ENCODE measurements at regions not wholly inside any gene's neighbourhood (a gene's known extent, or its start where the extent isn't known, plus 50 kb on each side); places are given as distances from the start of the nearest gene placed in this dataset.

GRCh38 chr2:101617796-101618195 is 79.7 kb upstream of the MAP4K4 start:
- Histone ChIP-seq H3K4me1 (ENCODE audit: control insufficient read depth, insufficient read depth, low read length) (no peaks in the 10 kb centered on the region), H3K4me3 (ENCODE audit: low read depth in 2 of 2, low read length in 2 of 2) (no peak overlapping the region), H3K36me3 (ENCODE audit: control insufficient read depth, insufficient read depth, low read length) (no peaks in the 10 kb centered on the region), H3K27me3 (ENCODE audit: control insufficient read depth, insufficient read depth, low read length) (no peaks in the 10 kb centered on the region), H3K9me3 (ENCODE audit: control insufficient read depth, insufficient read depth, low read depth, low read length) (no peaks in the 10 kb centered on the region), H3K27ac (ENCODE audit: low read length) (no peak overlapping the region)
- ChIA-PET CTCF (no interaction called here), POLR2A (no interaction called here)
- no peak for TF ChIP-seq POLR2AphosphoS5 (IDR thresholded peaks at IDR 0.05; ENCODE audit: low read depth, low read length)
- no peak for TF ChIP-seq TCF7L2 (IDR thresholded peaks at IDR 0.05; ENCODE audit: low read depth, low read length)
- BruUV-seq (replicated peaks) = no TSS peak
- ATAC-seq (no peak), DNase-seq (ENCODE audit: low read depth, low spot score) (no peak)
- in situ Hi-C loops (cut with HindIII; ENCODE audit: low pct_unique_long_range_greater_than_20kb, low sequenced_read_pairs) = no loop called here
- intact Hi-C loops (cut with micrococcal nuclease; ENCODE audit: unreplicated experiment) = no loop called here

GRCh38 chr2:101617188-101617587 is 80.3 kb upstream of the MAP4K4 start:
- ATAC-seq (no peak), DNase-seq (ENCODE audit: low read depth, low spot score) (no peak)
- H3K27me3 ChIP-seq (ENCODE audit: control insufficient read depth, insufficient read depth, low read length) = no peaks in the 10 kb centered on the region
- ChIA-PET CTCF (no interaction called here), POLR2A (no interaction called here)
- H3K9me3 ChIP-seq (ENCODE audit: control insufficient read depth, insufficient read depth, low read depth, low read length) = no peaks in the 10 kb centered on the region
- H3K4me1 ChIP-seq (ENCODE audit: control insufficient read depth, insufficient read depth, low read length) = no peaks in the 10 kb centered on the region
- H3K4me3 ChIP-seq (ENCODE audit: low read depth in 2 of 2, low read length in 2 of 2) = no peak overlapping the region
- no peaks in the 10 kb centered on the region for H3K36me3 ChIP-seq (ENCODE audit: control insufficient read depth, insufficient read depth, low read length)
- in situ Hi-C loops (cut with HindIII; ENCODE audit: low pct_unique_long_range_greater_than_20kb, low sequenced_read_pairs) (no loop called here), intact Hi-C loops (cut with micrococcal nuclease; ENCODE audit: unreplicated experiment) (no loop called here)
- no TSS peak for BruUV-seq (replicated peaks)
- no peak overlapping the region for H3K27ac ChIP-seq (ENCODE audit: low read length)
- TF ChIP-seq SIN3A (IDR thresholded peaks at IDR 0.05; ENCODE audit: borderline replicate concordance, insufficient read depth, low read depth, low read length) = no peak
- no peak for TF ChIP-seq CTCF (IDR thresholded peaks at IDR 0.05)
- no peak for TF ChIP-seq TCF7L2 (IDR thresholded peaks at IDR 0.05; ENCODE audit: low read depth, low read length)

GRCh38 chr2:101614127-101614759 is 83.3 kb upstream of the MAP4K4 start:
- ATAC-seq (no peak), DNase-seq (ENCODE audit: low read depth, low spot score) (no peak)
- TF ChIP-seq POLR2AphosphoS5 (IDR thresholded peaks at IDR 0.05; ENCODE audit: low read depth, low read length) = no peak
- no peak for TF ChIP-seq CTCF (IDR thresholded peaks at IDR 0.05)
- TF ChIP-seq REST (IDR thresholded peaks at IDR 0.05; ENCODE audit: insufficient read depth in 1 of 2, low read depth in 2 of 2, low read length in 1 of 2) = no peak
- TF ChIP-seq TCF7L2 (IDR thresholded peaks at IDR 0.05; ENCODE audit: low read depth, low read length) = no peak
- TF ChIP-seq SIN3A (IDR thresholded peaks at IDR 0.05; ENCODE audit: borderline replicate concordance, insufficient read depth, low read depth, low read length) = no peak
- no TSS peak for BruUV-seq (replicated peaks)
- Histone ChIP-seq H3K27me3 (ENCODE audit: control insufficient read depth, insufficient read depth, low read length) (no peaks in the 10 kb centered on the region), H3K9me3 (ENCODE audit: control insufficient read depth, insufficient read depth, low read depth, low read length) (no peaks in the 10 kb centered on the region), H3K4me3 (ENCODE audit: low read depth in 2 of 2, low read length in 2 of 2) (no peak overlapping the region), H3K36me3 (ENCODE audit: control insufficient read depth, insufficient read depth, low read length) (no peaks in the 10 kb centered on the region), H3K4me1 (ENCODE audit: control insufficient read depth, insufficient read depth, low read length) (no peaks in the 10 kb centered on the region), H3K27ac (ENCODE audit: low read length) (no peak overlapping the region)
- in situ Hi-C loops (cut with HindIII; ENCODE audit: low pct_unique_long_range_greater_than_20kb, low sequenced_read_pairs) (no loop called here), intact Hi-C loops (cut with micrococcal nuclease; ENCODE audit: unreplicated experiment) (no loop called here)
- POLR2A ChIA-PET = no interaction called here
- CTCF ChIA-PET = no interaction called here
